A549 (cell line): ENCODE measurements at regions not wholly inside any gene's neighbourhood (a gene's known extent, or its start where the extent isn't known, plus 50 kb on each side); places are given as distances from the start of the nearest gene placed in this dataset.
A peak's percentile ranks its signal among the peaks of the same experiment; 100 is the strongest.

Experiments used
- ATAC-seq, 2 experiments: fragments of 200-7000 bp in 1 of 2; fragments of >200 bp in 1 of 2; cut with Nextera tagmentation in 1 of 2; cut with Tn5 transposase in 1 of 2; 3 replicates each; pipeline versions ENCODE4 v1.8.0 to v1.9.1; 2018 to 2020; ENCODE audit warnings: mild to moderate bottlenecking in 1 of 2, moderate library complexity in 1 of 2
- CTCF ChIA-PET: fragments of 300-600 bp; sonication (Branson Sonifier 250); formaldehyde crosslinking; extraction: SDS; loops from one replicate; lab custom pipeline; 2021; ENCODE audit warnings: antibody characterized with exemption, inconsistent platforms; lab: Yijun Ruan, JAX
- POLR2A ChIA-PET: fragments of 350-600 bp; formaldehyde crosslinking; extraction: SDS; loops from one replicate; lab custom pipeline; 2021; ENCODE audit warnings: antibody characterized with exemption, inconsistent platforms; lab: Yijun Ruan, JAX
- DNase-seq, 2 experiments: peaks; one replicate each; pipeline versions ENCODE4 v3.0.0 to v3.0.0-alpha.2; 2011 to 2016; ENCODE audit warnings: low read depth in 1 of 2, low spot score in 1 of 2
- FAIRE-seq: peaks from 2 replicates; lab custom pipeline; 2011; peaks lifted over from hg19 to GRCh38; lab: Jason Lieb, UNC
- H3K27ac ChIP-seq, 2 experiments: fragments of >200 bp; sonication (Bioruptor Twin); formaldehyde crosslinking; 3 replicates each; pipeline ENCODE4 v1.5.1; 2016 to 2017
- H3K4me1 ChIP-seq: fragments of >200 bp; sonication (Bioruptor Twin); formaldehyde crosslinking; 3 replicates; pipeline ENCODE4 v1.6.1; 2016
- H3K4me2 ChIP-seq: fragments of >200 bp; sonication (Bioruptor Twin); formaldehyde crosslinking; 3 replicates; pipeline ENCODE4 v1.6.1; 2016
- H3K4me3 ChIP-seq: fragments of >200 bp; sonication (Bioruptor Twin); formaldehyde crosslinking; 3 replicates; pipeline ENCODE4 v1.5.1; 2016
- H3K9me3 ChIP-seq: fragments of >200 bp; sonication (Bioruptor Twin); formaldehyde crosslinking; 3 replicates; pipeline ENCODE4 v1.6.1; 2016
- CBX8 ChIP-seq: fragments of 200-600 bp; sonication (generic); IDR thresholded peaks from 2 replicates; pipeline ENCODE4 v1.6.1; 2016
- CEBPB ChIP-seq, 2 experiments: fragments of >200 bp in 1 of 2; sonication (Bioruptor Twin) in 1 of 2; formaldehyde crosslinking in 1 of 2; IDR thresholded peaks; 2 replicates each; pipeline ENCODE4 v1.6.1; 2012 to 2016
- CHD2 ChIP-seq: fragments of 150-350 bp; IDR thresholded peaks from 2 replicates; pipeline ENCODE4 v1.6.1; 2014; ENCODE audit warnings: low read length; ENCODE audit not compliant: partially characterized antibody
- FOSB ChIP-seq: fragments of 250-450 bp; sonication (Bioruptor Pico); IDR thresholded peaks from 2 replicates; pipeline ENCODE4 v1.5.0; 2020; ENCODE audit warnings: mild to moderate bottlenecking, moderate library complexity
- FOSL2 ChIP-seq, 2 experiments: fragments of 450-650 bp in 1 of 2; fragments of >200 bp in 1 of 2; sonication (Bioruptor Twin) in 1 of 2; formaldehyde crosslinking; IDR thresholded peaks; 2 replicates each; pipeline versions ENCODE4 v1.5.0 to v1.6.1; 2016 to 2020; ENCODE audit warnings: mild to moderate bottlenecking in 1 of 2, moderate library complexity in 1 of 2
- HOXA7 ChIP-seq: fragments of 250-450 bp; sonication (Bioruptor Pico); IDR thresholded peaks from 2 replicates; pipeline ENCODE4 v1.5.0; 2020; ENCODE audit warnings: mild to moderate bottlenecking, moderate library complexity
- HOXB13 ChIP-seq: fragments of 250-450 bp; sonication (Bioruptor Pico); IDR thresholded peaks from 2 replicates; pipeline ENCODE4 v1.5.0; 2020; ENCODE audit warnings: low read depth, mild to moderate bottlenecking, moderate library complexity
- JUN ChIP-seq, 2 experiments: fragments of >200 bp; sonication (Bioruptor Twin); formaldehyde crosslinking; IDR thresholded peaks; 2 replicates in 1 of 2; 3 replicates in 1 of 2; pipeline ENCODE4 v1.6.1; 2016 to 2017
- NFE2L2 ChIP-seq: fragments of 150-350 bp; conservative IDR thresholded peaks from 2 replicates; pipeline ENCODE4 v1.6.1; 2014; ENCODE audit warnings: low read length
- POLR2AphosphoS2 ChIP-seq: conservative IDR thresholded peaks from 2 replicates; pipeline ENCODE4 v1.6.1; 2012; ENCODE audit warnings: low read length, improper control_type of control experiment, inconsistent platforms
- RAD21 ChIP-seq, 2 experiments: fragments of >200 bp in 1 of 2; sonication (Bioruptor Twin) in 1 of 2; formaldehyde crosslinking in 1 of 2; IDR thresholded peaks in 1 of 2; conservative IDR thresholded peaks in 1 of 2; 2 replicates in 1 of 2; 3 replicates in 1 of 2; pipeline ENCODE4 v1.6.1; 2012 to 2018; ENCODE audit warnings: inconsistent platforms in 1 of 2
- RARB ChIP-seq: fragments of 250-450 bp; sonication (Bioruptor Pico); IDR thresholded peaks from 2 replicates; pipeline ENCODE4 v1.8.0; 2021; ENCODE audit warnings: mild to moderate bottlenecking, moderate library complexity
- RNF2 ChIP-seq: fragments of 200-600 bp; sonication (generic); IDR thresholded peaks from 2 replicates; pipeline ENCODE4 v1.6.1; 2016; ENCODE audit warnings: low read depth, mild to moderate bottlenecking, antibody characterized with exemption, moderate library complexity, borderline replicate concordance
- TFCP2L1 ChIP-seq: fragments of 250-450 bp; sonication (Bioruptor Pico); IDR thresholded peaks from 2 replicates; pipeline ENCODE4 v1.5.0; 2021; ENCODE audit warnings: mild to moderate bottlenecking
- ZSCAN20 ChIP-seq: fragments of 250-450 bp; sonication (Bioruptor Pico); IDR thresholded peaks from 2 replicates; pipeline ENCODE4 v1.8.0; 2022; ENCODE audit warnings: mild to moderate bottlenecking, moderate library complexity
- WGBS: methylation state at CpG from one replicate; pipeline ENCODE4 v1.1.6; 2017; ENCODE audit errors: missing lambda C conversion rate; 5-methylcytosine and 5-hydroxymethylcytosine counted together
- TF ChIP-seq, protein P1 (sequence below): fragments of 250-450 bp; sonication (Bioruptor Pico); IDR thresholded peaks from 2 replicates; pipeline ENCODE4 v1.5.0; 2021; ENCODE audit warnings: mild to moderate bottlenecking, moderate library complexity, borderline replicate concordance
- TF ChIP-seq, protein P2 (sequence below): IDR thresholded peaks from 2 replicates; pipeline ENCODE4 v1.6.1; 2012; ENCODE audit warnings: low read depth, borderline replicate concordance
- TF ChIP-seq, protein P3 (sequence below): fragments of 150-350 bp; IDR thresholded peaks from 2 replicates; pipeline ENCODE4 v1.6.1; 2014; ENCODE audit warnings: low read depth, mild to moderate bottlenecking, low read length

DNA sequence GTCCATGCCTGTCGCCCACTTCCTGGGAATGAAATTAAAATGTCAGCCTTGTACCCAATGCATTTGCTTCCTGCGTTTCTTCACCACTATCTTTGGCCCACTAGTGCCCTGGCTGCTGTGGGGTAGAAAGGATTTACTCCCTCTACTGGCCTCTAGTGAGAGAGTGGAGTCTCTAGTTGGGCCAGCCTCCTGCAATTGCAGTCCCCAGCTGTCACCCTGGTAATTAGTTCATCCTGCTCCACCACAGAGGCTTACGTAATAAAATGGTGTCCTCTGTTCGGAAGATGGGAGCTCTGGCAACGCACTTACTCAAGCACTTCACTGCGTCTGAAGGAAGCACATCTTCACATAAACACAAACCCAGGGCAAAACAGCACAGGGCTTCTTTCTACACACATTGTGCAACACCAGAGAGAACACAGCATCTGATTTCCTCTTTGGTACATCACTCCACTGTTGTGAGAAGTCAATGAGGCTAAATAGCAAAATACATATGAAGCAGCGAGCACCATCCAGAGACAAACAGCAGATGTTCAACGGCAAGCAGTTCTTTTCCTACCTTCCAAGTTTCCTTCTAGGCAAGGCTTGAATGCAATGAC, 274.6 kb downstream of the LRATD1 start:
- no peak overlapping the region for H3K4me3 ChIP-seq
- no peak overlapping the region for H3K27ac ChIP-seq
- no peak overlapping the region for H3K4me2 ChIP-seq
- TF ChIP-seq RAD21 (conservative IDR thresholded peaks at IDR 0.05 in 1 of 2, IDR thresholded peaks at IDR 0.05 in 1 of 2) (peak in 1 of 2 experiments; percentile 12; a peak in 1 of 5 replicates), NFE2L2 (no peak), RARB (CRISPR knock-in tag) (no peak), HOXA7 (CRISPR knock-in tag) (no peak)
- no peaks in the 10 kb centered on the region for H3K4me1 ChIP-seq
- peak; percentile 3 to 18 for DNase-seq
- no peak for FAIRE-seq
- peak; percentile 41 to 67; a peak in 5 of 6 replicates for ATAC-seq
- H3K9me3 ChIP-seq = 0 out of 3 replicates have a peak, but pooled peaks cover 2% of the 10 kb centered on the region
- POLR2A ChIA-PET = no interaction called here
- CTCF ChIA-PET = interaction anchor here (1.0 kb wide), 1 partner anchor 57 kb away, joined by 3 read pairs; no protein-coding TSS in a partner anchor
- WGBS = 15% methylated on average over 8 of the region's 8 CpGs

- Histone ChIP-seq H3K9me3 (no peaks in the 10 kb centered on the region), H3K4me2 (no peak overlapping the region), H3K27ac (no peak overlapping the region), H3K4me3 (no peak overlapping the region), H3K4me1 (no peaks in the 10 kb centered on the region)
- FAIRE-seq = no peak
- ATAC-seq = no peak
- ChIA-PET POLR2A (no interaction called here), CTCF (no interaction called here)
- no peak for DNase-seq
- no peak for TF ChIP-seq RNF2
- TF ChIP-seq TFCP2L1 (CRISPR knock-in tag) = no peak
- TF ChIP-seq, protein P1, sequence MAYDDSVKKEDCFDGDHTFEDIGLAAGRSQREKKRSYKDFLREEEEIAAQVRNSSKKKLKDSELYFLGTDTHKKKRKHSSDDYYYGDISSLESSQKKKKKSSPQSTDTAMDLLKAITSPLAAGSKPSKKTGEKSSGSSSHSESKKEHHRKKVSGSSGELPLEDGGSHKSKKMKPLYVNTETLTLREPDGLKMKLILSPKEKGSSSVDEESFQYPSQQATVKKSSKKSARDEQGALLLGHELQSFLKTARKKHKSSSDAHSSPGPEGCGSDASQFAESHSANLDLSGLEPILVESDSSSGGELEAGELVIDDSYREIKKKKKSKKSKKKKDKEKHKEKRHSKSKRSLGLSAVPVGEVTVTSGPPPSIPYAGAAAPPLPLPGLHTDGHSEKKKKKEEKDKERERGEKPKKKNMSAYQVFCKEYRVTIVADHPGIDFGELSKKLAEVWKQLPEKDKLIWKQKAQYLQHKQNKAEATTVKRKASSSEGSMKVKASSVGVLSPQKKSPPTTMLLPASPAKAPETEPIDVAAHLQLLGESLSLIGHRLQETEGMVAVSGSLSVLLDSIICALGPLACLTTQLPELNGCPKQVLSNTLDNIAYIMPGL = no peak
- TF ChIP-seq ZSCAN20 = no peak
- TF ChIP-seq, protein P2, sequence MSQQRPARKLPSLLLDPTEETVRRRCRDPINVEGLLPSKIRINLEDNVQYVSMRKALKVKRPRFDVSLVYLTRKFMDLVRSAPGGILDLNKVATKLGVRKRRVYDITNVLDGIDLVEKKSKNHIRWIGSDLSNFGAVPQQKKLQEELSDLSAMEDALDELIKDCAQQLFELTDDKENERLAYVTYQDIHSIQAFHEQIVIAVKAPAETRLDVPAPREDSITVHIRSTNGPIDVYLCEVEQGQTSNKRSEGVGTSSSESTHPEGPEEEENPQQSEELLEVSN = no peak
- no peak for TF ChIP-seq RAD21 (conservative IDR thresholded peaks at IDR 0.05 in 1 of 2, IDR thresholded peaks at IDR 0.05 in 1 of 2)
- no peak for TF ChIP-seq FOSL2 (IDR thresholded peaks at IDR 0.05)
- no peak for TF ChIP-seq FOSL2 (CRISPR knock-in tag; IDR thresholded peaks at IDR 0.05)
- no peak for TF ChIP-seq HOXB13 (CRISPR knock-in tag)
- no peak for TF ChIP-seq FOSB (CRISPR knock-in tag)
- TF ChIP-seq CBX8 = no peak
- TF ChIP-seq, protein P3, sequence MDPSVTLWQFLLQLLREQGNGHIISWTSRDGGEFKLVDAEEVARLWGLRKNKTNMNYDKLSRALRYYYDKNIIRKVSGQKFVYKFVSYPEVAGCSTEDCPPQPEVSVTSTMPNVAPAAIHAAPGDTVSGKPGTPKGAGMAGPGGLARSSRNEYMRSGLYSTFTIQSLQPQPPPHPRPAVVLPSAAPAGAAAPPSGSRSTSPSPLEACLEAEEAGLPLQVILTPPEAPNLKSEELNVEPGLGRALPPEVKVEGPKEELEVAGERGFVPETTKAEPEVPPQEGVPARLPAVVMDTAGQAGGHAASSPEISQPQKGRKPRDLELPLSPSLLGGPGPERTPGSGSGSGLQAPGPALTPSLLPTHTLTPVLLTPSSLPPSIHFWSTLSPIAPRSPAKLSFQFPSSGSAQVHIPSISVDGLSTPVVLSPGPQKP = no peak
- no peak for TF ChIP-seq JUN (IDR thresholded peaks at IDR 0.05)
- TF ChIP-seq CEBPB (IDR thresholded peaks at IDR 0.05) = no peak
- 52% methylated on average over 4 of the region's 4 CpGs for WGBS
Measured at GRCh38 chr2:14909795-14910194, 277.3 kb downstream of the LRATD1 start.

DNA sequence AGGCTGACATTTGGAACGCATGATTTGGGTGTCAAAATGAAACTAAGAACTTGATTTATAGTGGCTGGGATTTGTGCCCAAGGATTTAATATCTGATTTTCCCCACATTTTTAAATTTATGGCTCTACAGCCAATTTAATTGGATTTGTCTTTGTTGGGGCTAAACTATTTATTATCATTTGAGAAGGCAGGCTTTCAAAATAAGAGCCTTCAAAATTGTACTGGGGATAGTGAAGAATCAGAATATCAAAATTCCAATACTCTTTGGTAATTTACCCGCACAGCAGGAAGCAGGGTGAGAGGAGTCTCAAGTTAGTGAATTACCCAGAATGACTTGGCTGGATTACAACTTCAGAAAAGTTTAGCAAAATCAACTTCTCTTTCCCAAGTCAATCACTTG, 278.1 kb downstream of the LRATD1 start:
- WGBS = 11% methylated on average over 2 of the region's 2 CpGs
- no peak for TF ChIP-seq HOXA7 (CRISPR knock-in tag)
- no peak for TF ChIP-seq ZSCAN20
- no peak for TF ChIP-seq CHD2
- TF ChIP-seq, protein P3 = no peak
- TF ChIP-seq POLR2AphosphoS2 = no peak
- no peak overlapping the region for H3K4me3 ChIP-seq
- no peaks in the 10 kb centered on the region for H3K4me1 ChIP-seq
- CTCF ChIA-PET = no interaction called here
- DNase-seq (no peak), FAIRE-seq (no peak), ATAC-seq (no peak)
- POLR2A ChIA-PET = no interaction called here
- H3K9me3 ChIP-seq = no peaks in the 10 kb centered on the region
- no peak overlapping the region for H3K27ac ChIP-seq
- no peak overlapping the region for H3K4me2 ChIP-seq
